ENCODE measurements at regions not wholly inside any gene's neighbourhood (a gene's known extent, or its start where the extent isn't known, plus 50 kb on each side); places are given as distances from the start of the nearest gene placed in this dataset.
"Not testable (repeated sequence)": the region's sequence is repeated elsewhere in the genome, so short reads cannot be mapped to it uniquely, and the experiment has no call there.

DNA sequence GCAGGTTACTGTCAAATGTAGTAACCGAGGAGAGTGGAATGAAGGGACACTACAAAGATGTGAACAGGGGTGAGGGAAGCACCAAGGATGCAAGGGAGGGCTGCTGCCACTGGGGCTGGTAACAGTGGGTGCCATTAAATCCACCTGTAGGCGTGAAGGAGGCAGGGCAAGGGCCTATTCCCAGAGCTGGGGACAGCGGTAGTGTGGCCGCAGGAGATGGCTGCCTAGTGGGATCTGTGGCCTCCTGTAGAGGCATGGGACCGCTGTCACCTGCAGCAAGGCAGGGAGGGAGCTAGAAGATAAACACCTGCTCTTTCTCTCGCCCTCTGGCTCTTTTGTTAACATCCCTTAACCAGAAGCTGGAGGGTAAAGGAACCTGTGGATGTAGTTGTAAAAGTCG is 80.5 kb upstream of the CNIH3 start:
- no peak for DNase-seq (ENCODE audit: low read depth in 2 of 2)

DNA sequence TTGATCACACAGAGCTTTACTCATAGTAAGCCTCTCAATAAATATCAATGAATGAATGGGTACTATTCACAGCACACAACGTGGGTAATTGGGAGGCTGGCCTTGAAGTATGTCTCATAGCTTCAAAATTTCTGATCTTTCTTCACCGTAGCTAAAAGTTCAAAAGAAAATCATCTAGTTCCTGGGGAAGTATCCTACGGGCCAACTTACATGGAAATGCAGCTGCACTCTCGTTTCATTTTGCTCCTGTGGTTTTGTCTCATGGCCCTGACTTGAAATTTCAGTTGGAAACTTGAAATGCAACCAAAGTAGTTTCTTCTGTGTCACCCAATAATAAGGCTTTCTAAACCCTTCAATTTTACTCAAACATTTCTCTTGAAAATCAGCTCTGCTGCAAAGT is 76.1 kb upstream of the CNIH3 start:
- DNase-seq (ENCODE audit: low read depth in 2 of 2): no peak

DNA sequence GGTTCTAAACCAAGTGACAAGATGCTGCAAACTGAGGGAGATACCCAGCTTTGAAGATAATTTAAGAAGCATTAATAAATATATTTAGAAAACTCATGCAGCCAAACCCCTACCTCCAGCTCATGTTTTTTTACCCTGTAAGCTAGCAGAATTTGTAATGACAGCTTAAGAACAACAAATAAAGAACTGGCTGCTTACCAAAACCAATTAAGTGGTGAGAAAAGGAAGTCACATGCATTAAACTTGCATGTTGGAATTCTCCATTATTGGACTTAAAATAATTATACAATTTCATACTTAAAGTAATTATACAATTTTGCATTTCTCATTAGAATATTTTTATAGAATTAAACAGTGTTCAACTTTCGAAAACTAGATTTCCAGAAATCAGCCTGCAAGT is 75.6 kb upstream of the CNIH3 start:
- DNase-seq (ENCODE audit: low read depth in 2 of 2): no peak

DNA sequence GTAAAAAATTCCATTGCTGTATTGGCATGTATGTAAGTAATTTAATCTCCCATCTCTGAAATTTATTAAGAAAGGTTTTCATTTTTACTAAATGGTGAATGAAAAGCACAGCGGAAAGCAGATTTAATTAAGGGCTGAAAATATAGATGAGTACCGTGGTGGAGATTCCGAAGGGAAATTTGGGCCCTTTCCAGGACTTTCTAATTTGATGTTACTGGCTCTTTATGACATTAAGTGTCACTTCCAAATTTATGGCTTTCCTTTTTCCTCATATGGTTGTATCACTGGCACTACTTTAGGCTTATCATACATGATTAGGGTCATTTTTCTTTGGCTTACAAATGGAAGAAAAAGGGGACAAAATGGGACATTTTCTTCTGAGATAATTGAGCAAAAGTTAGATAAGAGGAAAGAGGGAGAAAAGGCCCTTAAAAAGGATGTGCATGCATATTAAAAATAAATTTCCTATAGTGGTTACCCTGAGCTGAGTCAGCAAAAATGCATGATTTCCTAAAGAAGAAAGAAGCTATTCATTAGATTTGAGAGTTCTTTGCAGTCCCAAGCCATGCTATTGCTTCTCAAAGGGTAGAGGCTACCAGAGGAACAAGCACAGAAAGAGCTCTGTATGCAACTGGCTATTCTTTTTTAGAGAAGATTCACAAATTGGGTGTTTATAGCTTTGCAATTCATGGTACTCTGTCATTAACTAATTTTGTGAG is 74.9 kb upstream of the CNIH3 start:
- no peak for DNase-seq (ENCODE audit: low read depth in 2 of 2)

DNA sequence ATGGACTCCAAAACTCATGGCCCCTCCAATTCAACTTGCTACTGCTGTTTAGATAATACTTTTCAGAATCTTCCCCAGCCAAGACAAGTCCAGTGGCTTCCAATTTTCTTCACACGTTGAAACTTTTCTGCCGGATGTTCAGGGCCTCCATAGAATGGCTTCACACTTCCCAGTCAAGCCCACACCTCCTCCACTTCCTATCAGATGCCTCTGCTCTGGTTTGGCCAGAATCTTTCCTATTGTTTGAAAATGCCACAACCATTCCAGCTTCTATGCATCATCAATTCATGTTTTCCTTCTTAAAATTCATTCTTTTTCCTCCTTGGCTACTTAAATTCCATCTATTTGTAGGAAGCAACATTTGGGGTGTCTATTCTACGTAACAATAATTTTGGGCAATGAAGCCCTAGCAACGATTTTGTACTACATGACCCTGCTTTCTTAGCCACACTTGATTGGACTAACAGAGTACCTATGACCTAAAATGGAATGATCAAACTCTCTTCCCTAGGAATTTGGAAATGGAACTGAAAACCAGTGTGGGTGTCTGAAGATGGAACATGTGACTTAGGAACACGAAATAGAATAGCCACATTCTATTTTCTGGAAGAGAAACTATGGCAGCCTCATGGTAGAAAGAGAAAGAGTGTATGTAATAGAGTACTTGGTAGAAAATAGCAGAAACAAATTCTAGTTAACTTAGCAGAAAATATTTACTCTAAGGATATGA is 74.1 kb upstream of the CNIH3 start:
- no peak for DNase-seq (ENCODE audit: low read depth in 2 of 2)

DNA sequence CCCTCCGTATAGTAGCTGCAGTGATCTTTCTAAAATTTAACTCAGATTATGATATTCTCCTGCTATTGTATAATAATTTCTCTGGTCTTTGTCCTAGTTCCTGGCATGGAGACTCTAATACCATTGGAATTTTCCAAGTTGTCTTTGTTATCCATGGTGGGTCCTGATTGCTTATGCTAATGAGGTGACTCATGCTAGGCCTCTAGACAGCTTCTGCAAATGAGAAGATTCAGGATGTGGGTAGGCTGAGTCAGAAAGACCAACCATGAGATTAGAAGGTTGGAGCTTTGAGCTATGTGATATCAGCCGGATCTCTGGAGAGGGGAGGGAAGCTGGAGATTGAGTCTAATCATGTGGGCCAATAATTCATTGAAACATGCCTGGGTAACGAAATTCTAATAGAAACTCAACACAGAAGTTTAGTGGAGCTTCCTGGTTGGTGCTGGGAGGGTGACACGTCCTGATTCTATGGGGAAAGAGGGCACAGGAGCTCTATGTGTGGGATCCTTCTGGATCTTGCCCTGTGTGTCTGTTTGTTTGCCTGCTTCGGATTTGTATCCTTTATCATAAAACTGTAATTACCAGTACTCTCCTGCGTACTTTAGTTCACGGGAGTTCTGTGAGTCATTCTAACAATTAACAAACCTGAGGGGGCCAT is 73.2 kb upstream of the CNIH3 start:
- DNase-seq (ENCODE audit: low read depth in 2 of 2): no peak

DNA sequence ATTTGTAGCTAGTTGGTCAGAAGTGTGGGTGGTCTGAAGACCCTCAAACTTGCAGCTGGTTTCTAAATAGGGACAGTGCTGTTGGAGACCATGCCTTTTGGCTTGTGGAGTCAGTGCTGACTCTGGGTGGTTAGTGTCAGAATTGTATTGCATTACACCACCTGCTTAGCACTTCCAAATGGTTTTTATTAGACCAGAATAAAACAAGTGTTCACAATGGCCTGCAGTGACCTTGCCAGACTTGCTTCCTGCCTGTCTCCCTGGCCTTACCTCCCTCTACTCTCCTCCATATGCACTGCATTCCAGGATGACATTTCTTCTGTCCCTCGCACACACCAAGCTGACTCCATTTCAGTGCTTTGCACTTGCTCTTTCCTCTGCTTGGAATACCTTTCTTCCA is 72.7 kb upstream of the CNIH3 start:
- no peak for DNase-seq (ENCODE audit: low read depth in 2 of 2)

DNA sequence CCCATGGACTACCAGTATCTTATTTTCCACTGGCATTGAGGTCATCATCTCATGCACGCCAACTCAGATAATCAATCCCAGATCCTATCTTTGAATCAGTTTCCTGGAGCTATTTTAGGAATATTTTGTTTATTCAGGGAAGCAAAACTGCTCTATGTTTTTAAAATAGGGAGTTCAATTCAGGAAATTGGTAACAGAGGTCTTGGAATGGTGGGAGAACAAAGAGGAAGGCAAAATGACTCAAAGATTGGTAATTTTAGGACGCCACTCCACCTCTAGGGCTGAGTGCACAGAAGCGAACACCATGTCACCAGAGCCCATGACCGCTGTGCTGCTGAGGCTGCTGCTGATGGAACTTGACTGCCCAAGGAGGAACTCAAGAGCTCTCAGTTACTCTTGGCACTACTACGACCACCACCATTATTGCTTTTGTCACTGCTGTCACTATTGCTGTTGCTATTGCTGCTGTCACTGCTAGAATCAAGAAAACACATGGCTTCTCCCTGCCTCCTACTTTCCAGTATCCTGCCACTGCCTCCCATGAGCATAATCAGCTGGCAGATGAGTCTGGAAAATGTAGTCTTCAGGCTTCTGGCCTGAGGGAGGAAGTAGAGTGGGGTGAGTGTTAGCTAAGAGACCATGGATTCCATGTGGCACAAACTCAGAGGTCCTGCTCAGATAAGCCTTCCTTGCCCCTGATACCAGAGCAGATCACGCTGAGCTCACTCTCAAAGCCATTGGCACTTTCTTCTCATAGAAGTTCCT is 71.6 kb upstream of the CNIH3 start:
- no peak for DNase-seq (ENCODE audit: low read depth in 2 of 2)

DNA sequence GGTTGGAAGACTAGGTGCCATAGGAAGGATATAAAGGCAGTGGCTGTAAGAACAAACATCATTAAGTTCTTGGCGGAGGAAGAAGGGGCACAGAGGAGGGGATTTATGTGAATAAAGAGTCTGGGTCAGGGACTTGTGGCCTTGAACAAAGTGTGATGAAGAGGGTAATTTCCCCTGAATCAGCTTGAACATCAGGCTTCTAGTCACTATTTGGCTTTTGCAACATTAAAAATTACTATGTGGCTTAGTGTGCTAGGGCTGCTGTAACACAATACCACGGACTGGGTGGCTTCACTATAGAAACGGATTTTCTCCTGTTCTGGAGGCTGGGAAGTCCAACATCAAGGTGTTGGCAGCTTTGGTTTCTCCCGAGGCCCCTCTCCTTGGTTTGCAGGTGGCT is 70.5 kb upstream of the CNIH3 start:
- no peak for DNase-seq (ENCODE audit: low read depth in 2 of 2)

DNA sequence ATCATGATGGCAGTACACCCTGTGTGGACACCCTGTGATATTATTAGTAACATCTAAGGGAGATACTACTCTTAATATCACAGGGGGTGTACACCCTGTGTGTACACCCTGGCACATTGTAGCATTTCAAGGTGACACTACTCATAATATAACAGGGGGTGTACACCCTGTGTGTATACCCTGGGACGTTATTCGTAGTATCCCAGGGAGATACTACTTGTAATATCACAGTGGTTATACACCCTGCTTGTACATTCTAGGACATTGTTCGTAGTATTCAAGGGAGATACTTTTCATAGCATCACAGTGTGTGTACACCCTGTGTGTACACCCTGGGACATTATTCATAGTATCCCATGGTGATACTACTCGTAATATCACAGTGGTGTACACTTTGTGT is 67.4 kb upstream of the CNIH3 start:
- no peak for DNase-seq (ENCODE audit: low read depth in 2 of 2)

DNA sequence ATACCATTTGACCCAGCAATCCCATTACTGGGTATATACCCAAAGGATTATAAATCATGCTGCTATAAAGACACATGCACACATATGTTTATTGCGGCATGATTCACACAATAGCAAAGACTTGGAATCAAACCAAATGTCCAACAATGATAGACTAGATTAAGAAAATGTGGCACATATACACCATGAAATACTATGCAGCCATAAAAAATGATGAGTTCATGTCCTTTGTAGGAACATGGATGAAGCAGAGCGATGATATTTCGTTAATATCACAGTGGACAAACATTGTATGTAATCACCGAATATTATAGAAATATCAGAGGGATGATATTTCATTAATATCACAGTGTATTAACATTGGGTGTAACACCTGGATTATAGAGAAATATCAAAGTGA is 64.9 kb upstream of the CNIH3 start:
- DNase-seq (ENCODE audit: low read depth in 2 of 2): not testable (repeated sequence)

DNA sequence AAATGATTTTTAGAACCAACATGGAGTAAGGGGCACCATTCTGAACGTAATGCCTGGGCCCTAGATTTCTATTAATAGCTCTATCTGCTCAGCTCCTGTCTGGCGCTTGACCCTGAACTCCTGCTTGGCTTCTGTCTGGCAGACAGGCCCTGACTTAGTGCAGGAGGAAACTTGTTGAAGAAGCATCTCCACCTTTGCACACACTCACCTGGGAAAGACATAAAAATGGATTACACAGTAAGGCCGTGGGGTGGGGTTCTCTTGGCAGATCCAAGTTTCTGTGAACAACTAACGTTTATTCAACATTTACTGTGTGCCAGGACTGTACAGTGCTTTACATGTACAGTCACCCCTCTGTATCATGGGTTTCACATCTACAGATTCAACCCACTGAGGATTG is 62.1 kb upstream of the CNIH3 start:
- DNase-seq (ENCODE audit: low read depth in 2 of 2): no peak

DNA sequence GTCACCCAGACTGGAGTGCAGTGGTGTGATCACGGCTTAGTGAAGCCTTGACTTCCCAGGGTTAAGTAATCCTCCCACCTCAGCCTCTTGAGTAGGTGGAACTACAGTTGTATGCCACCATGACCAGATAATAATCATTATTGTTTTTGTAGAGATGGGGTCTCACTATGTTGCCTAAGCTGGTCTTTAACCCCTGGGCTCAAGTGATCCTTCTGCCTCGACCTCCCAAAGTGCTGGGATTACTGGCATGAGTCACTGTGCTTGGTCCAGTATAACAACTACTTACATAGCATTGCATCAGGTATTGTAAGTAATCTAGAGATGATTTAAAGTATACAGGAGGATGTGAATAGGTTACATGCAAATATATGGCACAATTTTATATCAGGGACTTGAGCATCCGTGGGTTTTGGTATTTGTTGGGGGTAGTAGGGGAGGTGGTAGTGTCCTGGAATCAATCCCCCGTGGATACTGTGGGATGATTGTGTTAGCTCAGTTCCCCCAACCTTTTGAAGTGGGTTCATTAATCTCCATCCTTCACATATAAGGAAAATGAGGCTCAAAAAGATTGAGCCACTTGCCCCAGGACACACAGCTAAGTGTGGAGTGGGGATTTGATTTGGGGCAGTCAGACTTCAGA is 61.4 kb upstream of the CNIH3 start:
- no peak for DNase-seq (ENCODE audit: low read depth in 2 of 2)

DNA sequence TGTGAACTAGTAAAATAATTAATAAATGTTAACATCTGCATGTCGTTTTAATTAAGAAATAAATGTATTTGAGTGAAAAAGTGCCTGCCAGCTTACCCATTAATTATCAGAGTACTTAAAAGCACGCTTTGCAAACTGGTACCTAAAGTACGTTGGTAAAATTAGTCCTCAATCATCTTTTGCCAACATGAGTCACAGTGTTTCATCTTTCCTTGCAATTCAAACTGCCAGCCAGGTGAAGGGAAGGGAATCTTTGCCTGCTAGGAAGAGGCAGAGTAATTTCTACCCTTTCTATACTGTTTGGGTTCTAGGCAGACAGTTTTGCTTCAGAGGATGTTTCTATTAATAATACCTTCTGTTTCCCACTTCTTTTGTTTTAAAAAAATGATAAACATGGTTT is 57.2 kb upstream of the CNIH3 start:
- no peak for DNase-seq (ENCODE audit: low read depth in 2 of 2)

DNA sequence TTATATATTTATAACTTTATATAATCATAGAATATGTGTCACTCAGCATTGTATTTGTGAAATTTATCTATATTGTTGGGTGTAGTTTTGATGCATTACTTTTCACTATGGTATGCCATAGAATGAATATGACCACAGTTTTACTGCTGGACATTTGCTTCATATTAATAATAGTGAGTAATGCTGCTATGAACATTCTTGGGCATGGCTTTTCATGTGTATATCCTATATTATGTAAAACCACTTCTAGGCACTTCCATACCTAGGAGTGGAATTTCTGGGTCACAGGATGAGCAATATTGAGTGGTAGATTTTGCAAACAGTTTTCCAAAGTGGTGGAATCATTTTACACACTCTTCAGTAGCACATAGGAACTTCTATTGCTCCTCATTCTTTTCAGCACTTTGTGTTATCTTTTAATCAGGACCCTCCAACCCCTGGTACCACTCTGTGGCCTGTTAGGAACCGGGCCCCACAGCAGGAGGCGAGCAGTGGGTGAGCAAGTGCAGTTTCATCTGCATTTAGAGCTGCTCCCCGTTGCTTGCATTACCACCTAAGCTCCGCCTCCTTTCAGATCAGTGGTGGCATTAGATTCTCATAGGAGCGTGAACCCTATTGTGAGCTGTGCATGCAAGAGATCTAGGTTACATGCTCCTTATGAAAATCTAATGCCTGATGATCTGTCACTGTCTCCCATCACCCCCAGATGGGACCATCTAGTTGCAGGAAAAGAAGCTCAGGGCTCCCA is 56.0 kb upstream of the CNIH3 start:
- DNase-seq (ENCODE audit: low read depth in 2 of 2): no peak

DNA sequence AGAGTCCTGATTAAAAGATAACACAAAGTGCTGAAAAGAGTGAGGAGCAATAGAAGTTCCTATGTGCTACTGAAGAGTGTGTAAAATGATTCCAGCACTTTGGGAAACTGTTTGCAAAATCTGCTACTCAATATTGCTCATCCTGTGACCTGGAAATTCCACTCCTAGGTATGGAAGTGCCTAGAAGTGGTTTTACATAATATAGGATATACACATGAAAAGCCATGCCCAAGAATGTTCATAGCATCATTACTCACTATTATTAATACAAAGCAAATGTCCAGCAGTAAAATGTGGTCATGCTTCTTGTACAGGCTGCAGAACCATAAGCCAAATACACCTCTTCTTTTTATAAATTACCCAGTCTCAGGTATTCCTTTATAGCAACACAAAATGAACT is 53.2 kb upstream of the CNIH3 start:
- DNase-seq (ENCODE audit: low read depth in 2 of 2): not testable (repeated sequence)

DNA sequence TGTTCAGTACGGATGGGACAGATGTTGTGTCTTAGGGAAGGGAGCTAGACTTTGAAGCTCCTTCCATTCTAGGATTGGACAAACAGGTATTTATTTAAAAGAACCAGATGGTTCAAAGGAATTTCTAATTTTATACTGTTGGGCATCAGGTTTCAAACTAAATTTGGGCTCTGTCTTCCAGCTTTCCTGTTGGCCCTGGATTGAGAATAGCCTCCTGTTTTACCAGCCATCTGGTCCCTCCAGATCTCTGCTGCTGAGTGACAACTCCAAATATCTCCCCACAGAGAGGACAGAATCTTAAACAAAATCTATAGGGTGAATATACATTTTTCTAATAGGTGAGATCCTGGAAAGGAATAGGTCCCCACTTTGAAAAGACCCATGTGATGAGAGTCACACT is 52.5 kb upstream of the CNIH3 start:
- no peak for DNase-seq (ENCODE audit: low read depth in 2 of 2)

DNA sequence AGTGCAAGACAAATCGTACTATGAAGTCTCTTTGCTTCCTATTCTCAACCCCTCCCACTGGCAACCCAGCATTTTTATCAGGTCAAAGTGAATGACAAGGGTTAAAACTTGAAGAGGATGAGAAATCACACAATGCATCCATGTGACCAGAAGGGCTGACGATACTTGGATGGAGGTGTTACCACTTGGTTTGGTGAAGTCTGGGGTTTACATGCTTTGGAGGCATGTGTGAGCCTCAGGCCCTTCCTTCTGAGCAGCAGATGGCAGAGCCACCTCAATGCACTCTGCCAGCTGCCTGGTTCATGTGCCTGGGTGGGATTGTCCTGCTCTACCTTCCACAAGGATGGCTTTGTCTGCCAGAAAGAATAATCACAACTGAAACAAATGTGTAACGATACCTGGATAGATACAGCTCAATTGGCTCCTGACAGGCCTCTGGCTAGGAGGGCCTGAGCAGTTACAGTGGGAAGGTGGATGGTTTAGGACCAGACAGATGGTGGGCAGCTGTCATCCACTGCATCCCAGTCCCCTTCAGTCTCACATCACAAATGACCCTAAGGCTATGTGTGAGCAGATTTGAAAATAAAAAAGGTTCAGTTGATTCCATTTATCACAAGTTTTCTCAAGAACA is 51.5 kb upstream of the CNIH3 start:
- DNase-seq (ENCODE audit: low read depth in 2 of 2): no peak

DNA sequence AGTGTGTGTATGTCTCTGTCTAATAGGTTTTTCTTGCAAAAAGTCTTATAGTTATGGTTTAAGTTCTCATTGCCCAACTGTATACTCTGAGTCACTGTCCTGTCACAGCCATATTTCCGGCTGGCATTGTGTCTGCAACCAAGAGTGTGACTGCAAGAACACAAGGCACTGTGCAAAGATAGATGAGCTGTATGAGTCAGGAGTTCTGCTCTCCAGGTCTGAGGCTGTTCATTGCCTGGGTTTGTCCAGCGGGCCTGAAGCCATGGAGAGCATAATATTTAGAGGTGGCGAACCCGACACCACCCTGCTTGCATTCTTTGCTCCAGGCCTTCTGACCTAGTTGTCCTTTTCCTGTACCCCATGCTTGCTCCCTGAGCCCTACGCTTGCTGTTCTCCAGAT is 50.9 kb upstream of the CNIH3 start:
- no peak for DNase-seq (ENCODE audit: low read depth in 2 of 2)

DNA sequence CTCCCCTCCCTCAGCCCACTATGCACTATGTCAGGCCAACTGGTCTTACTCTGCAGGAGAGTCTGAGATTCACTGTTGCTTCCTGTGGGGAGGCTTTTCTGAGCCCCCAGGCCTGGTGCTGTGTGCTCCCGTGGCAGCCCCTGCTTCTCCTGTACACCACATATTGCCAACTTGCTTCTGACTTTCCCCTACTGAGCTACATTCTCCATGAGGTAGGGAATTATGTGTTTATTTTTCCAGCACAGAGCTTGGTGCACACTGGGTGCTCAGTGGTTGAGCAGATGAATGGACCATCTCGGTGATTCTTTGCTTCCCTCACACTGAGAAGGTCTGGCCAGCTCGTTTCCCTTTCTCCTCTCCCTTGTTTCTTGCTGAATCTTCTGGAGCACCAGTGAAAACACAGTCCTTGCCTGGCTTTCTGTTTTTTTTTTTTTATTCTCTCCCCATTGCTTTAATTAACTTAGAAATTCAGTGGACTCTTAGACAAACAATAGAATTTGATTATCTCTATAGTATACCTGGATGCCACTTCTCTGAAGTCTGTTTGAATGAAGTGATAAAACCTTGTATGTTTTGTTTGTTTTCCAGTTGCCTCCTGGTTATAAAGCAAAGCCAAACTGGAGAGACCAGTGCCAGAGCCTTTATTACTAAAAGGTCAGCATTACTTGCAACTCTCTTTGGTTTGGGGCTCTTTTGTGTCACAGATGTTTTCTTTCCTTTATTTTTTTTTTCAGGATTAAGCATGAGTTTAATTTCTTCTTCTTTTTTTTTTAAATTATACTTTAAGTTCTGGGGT is 50.3 kb upstream of the CNIH3 start:
- DNase-seq (ENCODE audit: low read depth in 2 of 2): no peak
